AG04450 (cell line): ENCODE measurements at regions not wholly inside any gene's neighbourhood (a gene's known extent, or its start where the extent isn't known, plus 50 kb on each side); places are given as distances from the start of the nearest gene placed in this dataset.
"Not testable (repeated sequence)": the region's sequence is repeated elsewhere in the genome, so short reads cannot be mapped to it uniquely, and the experiment has no call there.

Source experiments
- CTCF ChIA-PET: fragments of 300-600, 350-600 bp; formaldehyde crosslinking; extraction: SDS; loops from one replicate; lab custom pipeline; 2022; ENCODE audit warnings: antibody characterized with exemption, inconsistent platforms; lab: Charles Lee
- POLR2A ChIA-PET: fragments of 350-600 bp; formaldehyde crosslinking; extraction: SDS; loops from one replicate; lab custom pipeline; 2021; ENCODE audit warnings: antibody characterized with exemption, inconsistent platforms; lab: Yijun Ruan, JAX
- DNase-seq: peaks from one replicate; pipeline ENCODE4 v3.0.0-alpha.2; 2011; ENCODE audit warnings: low read depth, low spot score
- H3K27ac ChIP-seq: one replicate; pipeline ENCODE4 v1.5.1; 2012; ENCODE audit warnings: low read depth, low read length, control low read depth
- H3K27me3 ChIP-seq: one replicate; pipeline ENCODE4 v1.6.0; 2012; ENCODE audit warnings: low read length; ENCODE audit not compliant: control insufficient read depth, insufficient read depth
- H3K4me3 ChIP-seq: 2 replicates; pipeline ENCODE4 v1.5.1; 2011; ENCODE audit warnings: mild to moderate bottlenecking, low read depth, low read length, control low read depth
- H3K9me3 ChIP-seq: 2 replicates; pipeline ENCODE4 v1.5.1; 2012; ENCODE audit warnings: low read length; ENCODE audit not compliant: control insufficient read depth, insufficient read depth
- CTCF ChIP-seq: IDR thresholded peaks from 2 replicates; pipeline ENCODE4 v1.5.1; 2011; ENCODE audit warnings: low read depth, low read length, control low read depth, inconsistent platforms

GRCh38 chr1:188729039-188729438 is 1748.6 kb downstream of the BRINP3 start:
- H3K4me3 ChIP-seq: no peak overlapping the region
- CTCF ChIA-PET: no interaction called here

GRCh38 chr1:188735567-188735966 is 1742.1 kb downstream of the BRINP3 start:
- H3K4me3 ChIP-seq: no peak overlapping the region
- H3K27me3 ChIP-seq: no peaks in the 10 kb centered on the region
- no peak for TF ChIP-seq CTCF
- ChIA-PET CTCF (no interaction called here), POLR2A (no interaction called here)
- no peak overlapping the region for H3K27ac ChIP-seq
- H3K9me3 ChIP-seq: no peaks in the 10 kb centered on the region
- DNase-seq: no peak

More at GRCh38 chr1:188729039-188729438, 1748.6 kb downstream of the BRINP3 start:
- no peaks in the 10 kb centered on the region for H3K9me3 ChIP-seq
- H3K27me3 ChIP-seq: no peaks in the 10 kb centered on the region
- no peak for TF ChIP-seq CTCF
- DNase-seq: no peak
- H3K27ac ChIP-seq: no peak overlapping the region
- POLR2A ChIA-PET: no interaction called here

GRCh38 chr1:188749275-188749674 is 1728.4 kb downstream of the BRINP3 start:
- POLR2A ChIA-PET, H3K27me3 ChIP-seq, H3K4me3 ChIP-seq, H3K9me3 ChIP-seq, DNase-seq, H3K27ac ChIP-seq: not testable (repeated sequence)
- CTCF ChIA-PET: interaction anchor here (0.6 kb wide), 1 partner anchor 1687 kb away, joined by 3 read pairs; no protein-coding TSS in a partner anchor

GRCh38 chr1:188752027-188752426 is 1725.6 kb downstream of the BRINP3 start:
- H3K27me3 ChIP-seq, DNase-seq, POLR2A ChIA-PET, H3K9me3 ChIP-seq, H3K4me3 ChIP-seq, CTCF ChIA-PET, H3K27ac ChIP-seq: not testable (repeated sequence)

- H3K9me3 ChIP-seq, H3K27me3 ChIP-seq, CTCF ChIA-PET, DNase-seq, H3K4me3 ChIP-seq, H3K27ac ChIP-seq, POLR2A ChIA-PET: not testable (repeated sequence)
Observed at GRCh38 chr1:188757747-188758146, 1719.9 kb downstream of the BRINP3 start.

- Histone ChIP-seq H3K27me3 (no peaks in the 10 kb centered on the region), H3K9me3 (no peaks in the 10 kb centered on the region), H3K27ac (no peak overlapping the region), H3K4me3 (no peak overlapping the region)
- no peak for TF ChIP-seq CTCF
- CTCF ChIA-PET: interaction anchor here (1.2 kb wide), 1 partner anchor 21 kb away, joined by 3 read pairs; no protein-coding TSS in a partner anchor
- POLR2A ChIA-PET: no interaction called here
- DNase-seq: no peak
Observed at GRCh38 chr1:188761226-188761625, 1716.4 kb downstream of the BRINP3 start.
